ENCODE measurements at regions not wholly inside any gene's neighbourhood (a gene's known extent, or its start where the extent isn't known, plus 50 kb on each side); places are given as distances from the start of the nearest gene placed in this dataset.

- no peaks in the 10 kb centered on the region for H3K36me3 ChIP-seq (ENCODE audit: low read depth)
- TF ChIP-seq EZH2 (IDR thresholded peaks at IDR 0.05; ENCODE audit: low read depth) (no peak), CTCF (conservative IDR thresholded peaks at IDR 0.05) (no peak)
- H4K20me1 ChIP-seq (ENCODE audit: insufficient read depth): no peaks in the 10 kb centered on the region
- ChIA-PET CTCF (no interaction called here), POLR2A (ENCODE audit: unreplicated experiment) (no interaction called here)
- no peak for DNase-seq
- intact Hi-C loops (cut with micrococcal nuclease; ENCODE audit: unreplicated experiment): no loop called here
- no peaks in the 10 kb centered on the region for H3F3A ChIP-seq (ENCODE audit: insufficient read depth, low read depth)
- no peak overlapping the region for H3K27ac ChIP-seq
- H3K27me3 ChIP-seq (ENCODE audit: insufficient read depth, low read depth): no peaks in the 10 kb centered on the region
- no peaks in the 10 kb centered on the region for H3K9me3 ChIP-seq (ENCODE audit: insufficient read depth, low read depth)
- no TSS peak for BruUV-seq (replicated peaks)
- H3K4me1 ChIP-seq (replicated peaks; ENCODE audit: insufficient read depth): no peaks in the 10 kb centered on the region
- no peaks in the 10 kb centered on the region for H3K79me2 ChIP-seq (ENCODE audit: low read depth)
- no peak overlapping the region for H3K4me2 ChIP-seq
- no peak overlapping the region for H3K4me3 ChIP-seq
- H2AFZ ChIP-seq: no peak overlapping the region
- H3K9me2 ChIP-seq (ENCODE audit: insufficient read depth): no peaks in the 10 kb centered on the region
These were observed 107.8 kb upstream of the TENT5D start for GRCh38 chrX:80312448-80312847.

DNA sequence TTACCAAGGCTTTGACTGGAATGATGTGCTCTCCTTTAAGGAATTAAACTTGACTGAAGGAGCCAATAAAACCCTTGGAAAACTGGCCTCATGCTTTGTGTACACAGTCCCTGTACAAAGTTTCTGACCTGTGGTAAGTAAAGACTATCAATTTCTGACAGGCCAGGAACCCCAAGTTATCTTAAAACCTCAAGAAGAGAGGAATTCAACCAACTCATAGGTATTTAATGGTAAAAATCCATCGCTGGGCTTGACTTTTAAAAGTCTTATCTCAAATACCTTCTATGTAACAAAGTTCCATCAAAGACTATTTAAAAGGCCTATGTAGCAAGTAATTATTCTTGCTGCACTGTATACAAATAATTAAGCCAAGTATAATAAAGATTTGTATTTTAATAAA, 103.7 kb upstream of the TENT5D start:
- no TSS peak for BruUV-seq (replicated peaks)
- TF ChIP-seq EZH2 (IDR thresholded peaks at IDR 0.05; ENCODE audit: low read depth): no peak
- TF ChIP-seq CTCF (conservative IDR thresholded peaks at IDR 0.05): no peak

DNA sequence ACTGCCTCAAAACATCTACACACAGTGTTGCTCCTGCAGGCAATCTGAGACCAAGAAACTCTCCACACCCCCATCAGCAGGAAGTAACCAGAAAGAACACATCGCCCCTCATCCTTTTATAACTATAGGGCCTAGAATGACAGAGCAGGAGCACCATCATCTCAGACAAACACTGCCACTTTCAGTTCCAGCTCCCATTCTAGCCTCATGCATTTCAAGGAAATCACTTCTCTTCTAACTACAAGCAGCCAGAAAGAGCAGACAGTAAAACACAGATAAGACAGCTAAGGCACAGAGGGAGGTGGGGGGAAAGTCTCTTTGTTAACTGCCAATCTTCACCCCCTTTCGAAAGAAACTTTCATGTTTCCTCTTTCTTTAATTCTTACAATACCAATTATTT, 102.6 kb upstream of the TENT5D start:
- no peak for DNase-seq
- TF ChIP-seq EZH2 (IDR thresholded peaks at IDR 0.05; ENCODE audit: low read depth): no peak
- TF ChIP-seq CTCF (conservative IDR thresholded peaks at IDR 0.05): no peak
- no peaks in the 10 kb centered on the region for H4K20me1 ChIP-seq (ENCODE audit: insufficient read depth)
- no peak overlapping the region for H3K4me2 ChIP-seq
- no peaks in the 10 kb centered on the region for H3K9me2 ChIP-seq (ENCODE audit: insufficient read depth)
- no peak overlapping the region for H3K4me3 ChIP-seq
- intact Hi-C loops (cut with micrococcal nuclease; ENCODE audit: unreplicated experiment): no loop called here
- H3K27ac ChIP-seq: no peak overlapping the region
- H3K36me3 ChIP-seq (ENCODE audit: low read depth): no peaks in the 10 kb centered on the region
- H3K4me1 ChIP-seq (replicated peaks; ENCODE audit: insufficient read depth): no peaks in the 10 kb centered on the region
- H3K79me2 ChIP-seq (ENCODE audit: low read depth): no peaks in the 10 kb centered on the region
- H2AFZ ChIP-seq: no peak overlapping the region
- ChIA-PET POLR2A (ENCODE audit: unreplicated experiment) (no interaction called here), CTCF (no interaction called here)
- no peaks in the 10 kb centered on the region for H3K27me3 ChIP-seq (ENCODE audit: insufficient read depth, low read depth)
- no peaks in the 10 kb centered on the region for H3F3A ChIP-seq (ENCODE audit: insufficient read depth, low read depth)
- no peaks in the 10 kb centered on the region for H3K9me3 ChIP-seq (ENCODE audit: insufficient read depth, low read depth)
- BruUV-seq (replicated peaks): no TSS peak

More for the DNA sequence above, 103.7 kb upstream of the TENT5D start:
- POLR2A ChIA-PET (ENCODE audit: unreplicated experiment): no interaction called here
- no peaks in the 10 kb centered on the region for H3K79me2 ChIP-seq (ENCODE audit: low read depth)
- H3K4me2 ChIP-seq: no peak overlapping the region
- H3K4me3 ChIP-seq: no peak overlapping the region
- H3K36me3 ChIP-seq (ENCODE audit: low read depth): no peaks in the 10 kb centered on the region
- H3F3A ChIP-seq (ENCODE audit: insufficient read depth, low read depth): no peaks in the 10 kb centered on the region
- intact Hi-C loops (cut with micrococcal nuclease; ENCODE audit: unreplicated experiment): no loop called here
- DNase-seq: no peak
- no peak overlapping the region for H3K27ac ChIP-seq
- no peaks in the 10 kb centered on the region for H3K9me3 ChIP-seq (ENCODE audit: insufficient read depth, low read depth)
- H2AFZ ChIP-seq: no peak overlapping the region
- CTCF ChIA-PET: no interaction called here
- no peaks in the 10 kb centered on the region for H3K9me2 ChIP-seq (ENCODE audit: insufficient read depth)
- no peaks in the 10 kb centered on the region for H3K27me3 ChIP-seq (ENCODE audit: insufficient read depth, low read depth)
- H3K4me1 ChIP-seq (replicated peaks; ENCODE audit: insufficient read depth): no peaks in the 10 kb centered on the region
- H4K20me1 ChIP-seq (ENCODE audit: insufficient read depth): no peaks in the 10 kb centered on the region
